22Rv1 (cell line): ENCODE measurements at regions not wholly inside any gene's neighbourhood (a gene's known extent, or its start where the extent isn't known, plus 50 kb on each side); places are given as distances from the start of the nearest gene placed in this dataset.

Source experiments
- ZFX ChIP-seq: fragments of 450-650 bp; IDR thresholded peaks from 2 replicates; pipeline ENCODE4 v1.6.1; 2017; ENCODE audit warnings: antibody characterized with exemption, borderline replicate concordance
- TF ChIP-seq, protein P1 (sequence below): fragments of 450-650 bp; IDR thresholded peaks from 2 replicates; pipeline ENCODE4 v1.5.1; 2017; ENCODE audit warnings: mild to moderate bottlenecking

DNA sequence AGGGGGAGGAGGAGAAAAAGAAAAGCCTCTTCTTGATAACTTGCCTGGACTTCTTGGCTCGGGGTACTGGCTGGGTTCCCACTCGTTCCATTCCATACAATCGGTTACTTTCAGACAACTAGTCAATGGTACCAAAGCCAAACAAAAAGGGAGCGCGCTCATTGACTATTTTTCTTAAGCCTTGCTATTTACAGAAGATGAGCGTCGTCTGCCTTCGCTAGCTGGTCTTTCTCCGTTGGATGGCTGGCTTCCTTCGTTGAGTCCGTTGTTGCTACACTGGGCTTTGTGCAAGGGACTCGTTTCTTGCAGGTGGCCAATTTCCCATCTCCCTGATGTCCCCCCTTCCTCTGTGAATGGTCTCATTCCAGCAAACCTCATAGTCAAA, 260.4 kb downstream of the ZNF516 start:
- TF ChIP-seq, protein P1, sequence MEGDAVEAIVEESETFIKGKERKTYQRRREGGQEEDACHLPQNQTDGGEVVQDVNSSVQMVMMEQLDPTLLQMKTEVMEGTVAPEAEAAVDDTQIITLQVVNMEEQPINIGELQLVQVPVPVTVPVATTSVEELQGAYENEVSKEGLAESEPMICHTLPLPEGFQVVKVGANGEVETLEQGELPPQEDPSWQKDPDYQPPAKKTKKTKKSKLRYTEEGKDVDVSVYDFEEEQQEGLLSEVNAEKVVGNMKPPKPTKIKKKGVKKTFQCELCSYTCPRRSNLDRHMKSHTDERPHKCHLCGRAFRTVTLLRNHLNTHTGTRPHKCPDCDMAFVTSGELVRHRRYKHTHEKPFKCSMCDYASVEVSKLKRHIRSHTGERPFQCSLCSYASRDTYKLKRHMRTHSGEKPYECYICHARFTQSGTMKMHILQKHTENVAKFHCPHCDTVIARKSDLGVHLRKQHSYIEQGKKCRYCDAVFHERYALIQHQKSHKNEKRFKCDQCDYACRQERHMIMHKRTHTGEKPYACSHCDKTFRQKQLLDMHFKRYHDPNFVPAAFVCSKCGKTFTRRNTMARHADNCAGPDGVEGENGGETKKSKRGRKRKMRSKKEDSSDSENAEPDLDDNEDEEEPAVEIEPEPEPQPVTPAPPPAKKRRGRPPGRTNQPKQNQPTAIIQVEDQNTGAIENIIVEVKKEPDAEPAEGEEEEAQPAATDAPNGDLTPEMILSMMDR: no peak
- no peak for TF ChIP-seq ZFX
